Hepatocyte (in vitro differentiated cells): ENCODE measurements at regions not wholly inside any gene's neighbourhood (a gene's known extent, or its start where the extent isn't known, plus 50 kb on each side); places are given as distances from the start of the nearest gene placed in this dataset.

Source experiments
- DNase-seq: peaks from one replicate; pipeline ENCODE4 v3.0.0-alpha.2; 2016; ENCODE audit warnings: low spot score
- H2AFZ ChIP-seq: fragments of 200-600 bp; sonication (generic); 2 replicates; pipeline ENCODE4 v1.6.0; 2016; ENCODE audit warnings: antibody characterized with exemption, mild to moderate bottlenecking
- H3K27ac ChIP-seq: fragments of 200-600 bp; sonication (generic); 2 replicates; pipeline ENCODE4 v1.5.1; 2016; ENCODE audit warnings: mild to moderate bottlenecking
- H3K27me3 ChIP-seq: fragments of 200-600 bp; sonication (generic); 2 replicates; pipeline ENCODE4 v1.6.1; 2016
- H3K36me3 ChIP-seq: fragments of 200-600 bp; sonication (generic); replicated peaks from 2 replicates; pipeline ENCODE4 v1.5.1; 2016; ENCODE audit warnings: low read depth; ENCODE audit not compliant: insufficient read depth
- H3K4me1 ChIP-seq: fragments of 200-600 bp; sonication (generic); 2 replicates; pipeline ENCODE4 v1.5.1; 2016; ENCODE audit warnings: mild to moderate bottlenecking, moderate library complexity; ENCODE audit not compliant: insufficient read depth
- H3K4me2 ChIP-seq: fragments of 200-600 bp; sonication (generic); 2 replicates; pipeline ENCODE4 v1.6.0; 2016
- H3K4me3 ChIP-seq: fragments of 200-600 bp; sonication (generic); 2 replicates; pipeline ENCODE4 v1.5.1; 2016; ENCODE audit warnings: mild to moderate bottlenecking
- H3K79me2 ChIP-seq: fragments of 200-600 bp; sonication (generic); 2 replicates; pipeline ENCODE4 v1.6.0; 2017; ENCODE audit warnings: mild to moderate bottlenecking
- H3K9me2 ChIP-seq: fragments of 200-600 bp; sonication (generic); replicated peaks from 2 replicates; pipeline ENCODE4 v1.6.0; 2017; ENCODE audit warnings: mild to moderate bottlenecking; ENCODE audit not compliant: insufficient read depth
- H3K9me3 ChIP-seq: fragments of 200-600 bp; sonication (generic); 2 replicates; pipeline ENCODE4 v1.5.1; 2016; ENCODE audit warnings: low read depth, mild to moderate bottlenecking
- H4K20me1 ChIP-seq: fragments of 200-600 bp; sonication (generic); 2 replicates; pipeline ENCODE4 v1.6.0; 2016; ENCODE audit warnings: mild to moderate bottlenecking; ENCODE audit not compliant: insufficient read depth, poor library complexity, severe bottlenecking
- CTCF ChIP-seq: fragments of 200-600 bp; sonication (generic); IDR thresholded peaks from 2 replicates; pipeline ENCODE4 v1.5.1; 2016; ENCODE audit warnings: antibody characterized with exemption, mild to moderate bottlenecking; ENCODE audit not compliant: poor library complexity
- EZH2 ChIP-seq: fragments of 200-600 bp; sonication (generic); IDR thresholded peaks from 2 replicates; pipeline ENCODE4 v1.6.1; 2016; ENCODE audit warnings: antibody characterized with exemption, mild to moderate bottlenecking, borderline replicate concordance
- EZH2phosphoT487 ChIP-seq: fragments of 200-600 bp; sonication (generic); IDR thresholded peaks from one replicate; pipeline ENCODE4 v1.6.1; 2018; ENCODE audit warnings: antibody characterized with exemption, mild to moderate bottlenecking, low read depth, moderate library complexity; ENCODE audit not compliant: unreplicated experiment, severe bottlenecking
- WGBS: methylation state at CpG from one replicate; pipeline ENCODE4 v1.1.6; 2016; ENCODE audit warnings: low lambda C conversion rate; ENCODE audit errors: missing lambda C conversion rate; 5-methylcytosine and 5-hydroxymethylcytosine counted together

- H3K9me2 ChIP-seq: no peaks in the 10 kb centered on the region
- H3K4me1 ChIP-seq: no peaks in the 10 kb centered on the region
- DNase-seq: no peak
- no peak overlapping the region for H3K4me2 ChIP-seq
- TF ChIP-seq EZH2: no peak
- no peak for TF ChIP-seq CTCF
- no peak for TF ChIP-seq EZH2phosphoT487
- no peaks in the 10 kb centered on the region for H3K9me3 ChIP-seq
- no peak overlapping the region for H3K4me3 ChIP-seq
- no peaks in the 10 kb centered on the region for H3K36me3 ChIP-seq
- 93% methylated on average over 1 of the region's 1 CpG for WGBS
- no peak overlapping the region for H3K27ac ChIP-seq
- no peak overlapping the region for H2AFZ ChIP-seq
- no peaks in the 10 kb centered on the region for H4K20me1 ChIP-seq
- no peaks in the 10 kb centered on the region for H3K27me3 ChIP-seq
- H3K79me2 ChIP-seq: no peaks in the 10 kb centered on the region
Observed at GRCh38 chr7:131267631-131268030, 60.0 kb upstream of the MKLN1 start.

DNA sequence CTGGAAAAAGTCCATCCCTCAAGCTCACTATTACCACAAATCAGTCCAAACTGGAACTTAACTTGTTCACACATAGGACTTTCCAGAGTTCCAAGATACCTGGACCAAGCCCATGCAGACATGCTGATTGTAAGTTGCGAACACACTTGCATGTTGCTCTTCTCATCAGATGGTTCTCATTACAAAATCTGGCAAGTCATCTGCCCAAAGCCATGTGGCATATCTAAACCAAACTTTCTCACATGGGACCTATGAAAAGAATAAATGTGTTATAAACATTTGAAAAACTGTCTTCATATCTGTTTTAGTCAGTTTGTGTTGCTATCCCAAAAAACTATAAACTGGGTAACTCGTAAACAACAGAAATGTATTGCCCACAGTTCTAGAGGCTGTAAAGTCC is 58.8 kb upstream of the MKLN1 start:
- Histone ChIP-seq H3K4me1 (no peaks in the 10 kb centered on the region), H3K4me2 (no peak overlapping the region), H3K79me2 (no peaks in the 10 kb centered on the region), H3K27me3 (no peaks in the 10 kb centered on the region), H3K36me3 (no peaks in the 10 kb centered on the region), H3K4me3 (no peak overlapping the region), H2AFZ (no peak overlapping the region), H3K9me2 (no peaks in the 10 kb centered on the region), H4K20me1 (no peaks in the 10 kb centered on the region), H3K9me3 (no peaks in the 10 kb centered on the region), H3K27ac (no peak overlapping the region)
- TF ChIP-seq EZH2phosphoT487 (no peak), EZH2 (no peak), CTCF (no peak)
- DNase-seq: no peak
- 97% methylated on average over 2 of the region's 2 CpGs for WGBS

DNA sequence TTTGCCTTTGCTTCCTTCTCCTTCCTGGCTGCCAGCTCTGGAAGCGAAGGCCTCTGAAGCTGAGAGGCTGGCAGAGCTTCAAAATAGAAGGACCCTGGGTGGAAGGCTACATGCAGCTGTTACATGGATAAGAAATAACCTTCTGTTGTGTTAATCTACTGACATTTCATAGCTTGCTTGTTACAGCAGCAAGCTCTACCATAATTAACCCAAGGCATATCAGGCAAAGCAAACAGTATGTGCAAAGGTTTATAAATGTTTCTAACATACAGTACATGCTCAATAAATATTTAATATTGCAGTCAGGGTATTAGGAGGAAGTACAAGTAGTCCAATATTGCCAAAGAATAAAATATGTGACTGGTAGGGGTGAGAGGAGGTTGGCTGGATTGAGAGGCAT is 55.6 kb upstream of the MKLN1 start:
- H3K9me2 ChIP-seq: no peaks in the 10 kb centered on the region
- no peaks in the 10 kb centered on the region for H3K36me3 ChIP-seq
- no peak overlapping the region for H3K4me3 ChIP-seq
- no peaks in the 10 kb centered on the region for H4K20me1 ChIP-seq
- DNase-seq: no peak
- H3K27me3 ChIP-seq: no peaks in the 10 kb centered on the region
- no peak overlapping the region for H2AFZ ChIP-seq
- no peak overlapping the region for H3K4me2 ChIP-seq
- H3K27ac ChIP-seq: no peak overlapping the region
- no peaks in the 10 kb centered on the region for H3K4me1 ChIP-seq
- H3K79me2 ChIP-seq: no peaks in the 10 kb centered on the region
- 65% methylated on average over 1 of the region's 1 CpG for WGBS
- no peaks in the 10 kb centered on the region for H3K9me3 ChIP-seq
- no peak for TF ChIP-seq EZH2
- no peak for TF ChIP-seq CTCF
- no peak for TF ChIP-seq EZH2phosphoT487

DNA sequence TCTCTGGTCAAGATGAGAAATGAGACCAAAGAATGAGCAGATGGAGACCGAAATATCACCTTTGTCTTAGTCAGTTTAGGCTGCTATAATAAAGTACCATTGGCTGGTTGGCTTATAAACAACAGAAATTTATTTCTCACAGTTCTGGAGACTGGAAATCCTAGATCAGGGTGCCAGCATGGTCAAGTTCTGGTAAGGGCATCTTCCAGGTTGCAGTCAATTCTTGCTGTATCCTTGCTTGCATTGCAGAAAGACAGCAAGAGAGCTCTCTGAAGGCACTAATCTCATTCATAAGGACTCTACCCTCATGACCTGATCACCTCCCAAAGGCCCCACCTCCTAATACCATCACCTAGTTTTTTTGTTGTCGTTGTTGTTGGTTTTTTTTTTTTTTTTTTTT is 52.7 kb upstream of the MKLN1 start:
- H3K9me2 ChIP-seq: no peaks in the 10 kb centered on the region
- no peak overlapping the region for H3K4me3 ChIP-seq
- DNase-seq: no peak
- H3K27me3 ChIP-seq: no peaks in the 10 kb centered on the region
- no peaks in the 10 kb centered on the region for H4K20me1 ChIP-seq
- TF ChIP-seq EZH2phosphoT487 (no peak), EZH2 (no peak), CTCF (no peak)
- no peaks in the 10 kb centered on the region for H3K9me3 ChIP-seq
- no peak overlapping the region for H2AFZ ChIP-seq
- H3K27ac ChIP-seq: no peak overlapping the region
- 92% methylated on average over 2 of the region's 2 CpGs for WGBS
- no peaks in the 10 kb centered on the region for H3K79me2 ChIP-seq
- no peak overlapping the region for H3K4me2 ChIP-seq
- no peaks in the 10 kb centered on the region for H3K4me1 ChIP-seq
- H3K36me3 ChIP-seq: no peaks in the 10 kb centered on the region
